ENCODE measurements at regions not wholly inside any gene's neighbourhood (a gene's known extent, or its start where the extent isn't known, plus 50 kb on each side); places are given as distances from the start of the nearest gene placed in this dataset.

- no peak for TF ChIP-seq CTCF (IDR thresholded peaks at IDR 0.05)
- TF ChIP-seq POLR2A (IDR thresholded peaks at IDR 0.05), result no peak
Measured at GRCh38 chr12:103196467-103196866, 239.0 kb downstream of the ASCL1 start.

All from Peyer's patch (tissue), 4 donors.